IPS DF 6.9 (cell line): ENCODE measurements at regions not wholly inside any gene's neighbourhood (a gene's known extent, or its start where the extent isn't known, plus 50 kb on each side); places are given as distances from the start of the nearest gene placed in this dataset.

Source experiments
- DNase-seq: peaks from one replicate; pipeline ENCODE4 v3.0.0-alpha.2; 2013; ENCODE audit warnings: low read depth, low spot score
- H3K27ac ChIP-seq: one replicate; pipeline ENCODE4 v1.5.1; 2013; ENCODE audit warnings: low read length, control low read depth
- H3K27me3 ChIP-seq: 2 replicates; pipeline ENCODE4 v1.6.1; 2013; ENCODE audit warnings: mild to moderate bottlenecking, low read length; ENCODE audit not compliant: control insufficient read depth, insufficient read depth
- H3K36me3 ChIP-seq: 2 replicates; pipeline ENCODE4 v1.6.1; 2013; ENCODE audit warnings: low read length; ENCODE audit not compliant: control insufficient read depth, insufficient read depth
- H3K4me1 ChIP-seq: 2 replicates; pipeline ENCODE4 v1.6.1; 2013; ENCODE audit warnings: low read length; ENCODE audit not compliant: control insufficient read depth, insufficient read depth
- H3K4me3 ChIP-seq: 2 replicates; pipeline ENCODE4 v1.5.1; 2013; ENCODE audit warnings: mild to moderate bottlenecking, low read length
- H3K9me3 ChIP-seq: 2 replicates; pipeline ENCODE4 v1.6.1; 2013; ENCODE audit warnings: low read length, inconsistent platforms; ENCODE audit not compliant: control insufficient read depth, insufficient read depth
- WGBS: extraction: QIAGEN DNeasy Blood & Tissue Kit; methylation state at CpG from one replicate; pipeline ENCODE4 v1.1.7; 2013; ENCODE audit warnings: mixed read lengths, missing lambda C conversion rate; ENCODE audit not compliant: insufficient read length, insufficient coverage; 5-methylcytosine and 5-hydroxymethylcytosine counted together

DNA sequence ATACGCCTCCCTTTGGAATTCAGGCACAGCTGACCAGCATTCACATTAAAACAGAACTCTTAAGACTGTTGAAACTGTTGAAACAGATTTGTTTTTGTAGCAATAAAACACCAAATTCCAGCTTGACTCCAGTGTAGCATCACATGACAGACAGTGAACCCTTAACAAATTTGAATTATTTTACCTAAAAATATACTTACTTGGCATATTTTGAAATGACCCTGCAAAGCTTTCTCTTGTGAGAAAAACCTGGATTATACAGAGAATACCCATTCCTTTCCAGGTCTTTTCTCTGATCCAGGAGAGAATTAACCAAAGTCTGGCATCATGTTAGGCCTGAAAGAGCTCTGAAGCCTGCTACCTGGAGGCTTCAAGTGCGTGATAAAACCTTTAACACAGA, 410.3 kb downstream of the FOXG1 start:
- WGBS: no CpG with 5 or more reads among the region's 2 CpGs
- no peaks in the 10 kb centered on the region for H3K27me3 ChIP-seq
- H3K27ac ChIP-seq: no peak overlapping the region
- H3K9me3 ChIP-seq: no peaks in the 10 kb centered on the region
- DNase-seq: no peak
- no peaks in the 10 kb centered on the region for H3K4me1 ChIP-seq
- no peak overlapping the region for H3K4me3 ChIP-seq
- H3K36me3 ChIP-seq: no peaks in the 10 kb centered on the region

DNA sequence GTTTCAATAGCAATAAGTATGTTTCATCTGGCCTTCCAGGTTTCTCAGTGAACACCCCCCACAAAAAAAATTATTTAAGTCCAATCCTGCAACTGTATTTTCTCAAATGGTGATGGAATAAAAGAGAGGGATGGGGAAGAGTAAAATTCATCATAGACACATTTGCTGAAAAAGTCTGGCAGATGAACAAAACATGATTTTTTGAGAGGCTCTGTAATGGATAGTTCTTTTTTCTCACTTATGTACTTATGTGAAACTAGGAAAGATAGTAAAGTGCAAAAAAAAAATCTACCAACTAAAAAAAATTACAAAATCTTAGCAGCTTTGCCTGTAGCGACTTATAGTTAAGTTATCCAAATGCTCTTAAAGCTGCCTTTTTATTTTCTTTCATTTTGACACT, 412.4 kb downstream of the FOXG1 start:
- H3K4me3 ChIP-seq: no peak overlapping the region
- no peaks in the 10 kb centered on the region for H3K27me3 ChIP-seq
- no CpG with 5 or more reads among the region's 1 CpG for WGBS
- H3K9me3 ChIP-seq: no peaks in the 10 kb centered on the region
- H3K36me3 ChIP-seq: no peaks in the 10 kb centered on the region
- no peak overlapping the region for H3K27ac ChIP-seq
- no peaks in the 10 kb centered on the region for H3K4me1 ChIP-seq
- DNase-seq: no peak

DNA sequence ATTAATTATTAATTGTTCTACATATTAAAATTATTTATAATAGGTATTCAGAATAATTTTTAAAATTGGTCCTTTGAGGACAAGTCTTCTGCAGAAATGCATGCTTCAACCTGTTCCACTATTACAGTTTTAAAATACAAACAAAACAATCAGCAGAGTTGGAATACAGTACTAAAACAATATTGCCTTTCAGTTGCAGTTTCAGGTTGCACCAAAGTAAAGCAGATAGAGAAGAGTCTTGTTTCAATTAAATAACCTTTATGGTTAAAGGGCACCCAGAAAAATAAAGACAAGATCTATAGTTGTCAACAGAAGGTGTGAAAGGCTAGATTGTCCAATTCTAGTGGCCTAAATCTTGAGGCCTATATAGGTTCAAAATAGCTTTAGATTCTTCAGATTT, 424.5 kb downstream of the FOXG1 start:
- no peak for DNase-seq
- H3K36me3 ChIP-seq: no peaks in the 10 kb centered on the region
- H3K4me1 ChIP-seq: no peaks in the 10 kb centered on the region
- H3K9me3 ChIP-seq: no peaks in the 10 kb centered on the region
- no peak overlapping the region for H3K4me3 ChIP-seq
- H3K27ac ChIP-seq: no peak overlapping the region
- no peaks in the 10 kb centered on the region for H3K27me3 ChIP-seq

DNA sequence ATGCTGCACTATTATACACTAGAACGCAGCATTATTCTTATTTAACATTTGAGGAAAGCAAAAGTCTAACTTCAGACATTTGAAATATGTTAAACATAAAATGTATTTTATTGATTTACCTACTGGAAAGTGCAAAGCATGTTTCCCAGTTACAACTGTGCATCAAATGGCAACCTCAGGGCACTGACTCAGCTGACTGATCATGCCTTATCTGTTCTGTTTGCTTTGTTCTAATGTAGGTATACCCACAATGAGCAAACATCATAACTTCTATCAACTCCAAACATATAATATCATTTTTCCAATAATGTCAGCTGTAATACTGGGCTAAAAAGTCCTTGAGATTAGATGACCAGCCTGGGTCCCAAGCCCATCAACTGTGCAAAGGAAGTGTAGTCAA, 431.0 kb downstream of the FOXG1 start:
- 80% methylated on average over 1 of the region's 1 CpG for WGBS
- Histone ChIP-seq H3K36me3 (no peaks in the 10 kb centered on the region), H3K27me3 (no peaks in the 10 kb centered on the region), H3K9me3 (no peaks in the 10 kb centered on the region), H3K4me3 (no peak overlapping the region), H3K27ac (no peak overlapping the region), H3K4me1 (no peaks in the 10 kb centered on the region)
- DNase-seq: no peak

DNA sequence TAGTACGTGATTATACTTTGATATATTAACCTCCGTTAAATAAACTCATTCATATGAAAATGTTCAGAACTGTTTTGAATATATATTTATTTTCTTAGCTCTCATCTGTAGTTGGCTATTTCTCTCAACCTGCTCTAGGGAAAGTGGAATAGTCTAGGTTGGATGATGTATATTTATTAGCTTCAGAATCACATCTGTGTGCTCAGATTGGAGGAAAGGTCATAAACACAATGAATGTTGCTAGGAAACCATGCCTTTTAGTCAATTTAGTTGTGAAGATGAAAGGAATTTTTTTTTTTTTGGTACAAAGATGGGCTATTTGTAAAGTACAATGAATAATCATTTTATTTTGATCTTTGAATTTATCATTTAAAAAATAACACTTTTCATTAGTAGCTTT, 439.1 kb downstream of the FOXG1 start:
- H3K36me3 ChIP-seq: no peaks in the 10 kb centered on the region
- WGBS: no CpG with 5 or more reads among the region's 2 CpGs
- H3K27ac ChIP-seq: no peak overlapping the region
- H3K4me3 ChIP-seq: no peak overlapping the region
- DNase-seq: no peak
- no peaks in the 10 kb centered on the region for H3K4me1 ChIP-seq
- H3K9me3 ChIP-seq: no peaks in the 10 kb centered on the region
- H3K27me3 ChIP-seq: no peaks in the 10 kb centered on the region

DNA sequence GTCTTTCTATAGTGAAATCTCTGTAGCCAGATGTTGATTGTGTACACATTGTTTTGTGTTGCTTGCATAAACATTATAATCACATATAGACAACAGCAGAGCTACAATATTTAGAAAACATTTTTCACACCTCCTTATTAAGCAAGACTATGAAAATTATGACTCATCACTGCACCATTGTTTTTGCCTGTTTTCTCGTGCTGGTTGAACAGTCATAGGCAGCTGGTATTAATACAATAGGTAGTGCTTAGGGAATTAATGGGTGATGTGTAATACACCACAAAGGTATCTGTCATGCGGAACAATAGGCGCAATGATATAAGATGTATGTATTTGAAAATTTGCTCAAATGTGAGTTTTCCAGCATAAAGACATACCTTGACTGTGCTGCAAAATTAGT, 449.3 kb downstream of the FOXG1 start:
- no peaks in the 10 kb centered on the region for H3K27me3 ChIP-seq
- no peak overlapping the region for H3K27ac ChIP-seq
- H3K4me1 ChIP-seq: no peaks in the 10 kb centered on the region
- no peak for DNase-seq
- H3K4me3 ChIP-seq: no peak overlapping the region
- no peaks in the 10 kb centered on the region for H3K9me3 ChIP-seq
- WGBS: no CpG with 5 or more reads among the region's 3 CpGs
- no peaks in the 10 kb centered on the region for H3K36me3 ChIP-seq

DNA sequence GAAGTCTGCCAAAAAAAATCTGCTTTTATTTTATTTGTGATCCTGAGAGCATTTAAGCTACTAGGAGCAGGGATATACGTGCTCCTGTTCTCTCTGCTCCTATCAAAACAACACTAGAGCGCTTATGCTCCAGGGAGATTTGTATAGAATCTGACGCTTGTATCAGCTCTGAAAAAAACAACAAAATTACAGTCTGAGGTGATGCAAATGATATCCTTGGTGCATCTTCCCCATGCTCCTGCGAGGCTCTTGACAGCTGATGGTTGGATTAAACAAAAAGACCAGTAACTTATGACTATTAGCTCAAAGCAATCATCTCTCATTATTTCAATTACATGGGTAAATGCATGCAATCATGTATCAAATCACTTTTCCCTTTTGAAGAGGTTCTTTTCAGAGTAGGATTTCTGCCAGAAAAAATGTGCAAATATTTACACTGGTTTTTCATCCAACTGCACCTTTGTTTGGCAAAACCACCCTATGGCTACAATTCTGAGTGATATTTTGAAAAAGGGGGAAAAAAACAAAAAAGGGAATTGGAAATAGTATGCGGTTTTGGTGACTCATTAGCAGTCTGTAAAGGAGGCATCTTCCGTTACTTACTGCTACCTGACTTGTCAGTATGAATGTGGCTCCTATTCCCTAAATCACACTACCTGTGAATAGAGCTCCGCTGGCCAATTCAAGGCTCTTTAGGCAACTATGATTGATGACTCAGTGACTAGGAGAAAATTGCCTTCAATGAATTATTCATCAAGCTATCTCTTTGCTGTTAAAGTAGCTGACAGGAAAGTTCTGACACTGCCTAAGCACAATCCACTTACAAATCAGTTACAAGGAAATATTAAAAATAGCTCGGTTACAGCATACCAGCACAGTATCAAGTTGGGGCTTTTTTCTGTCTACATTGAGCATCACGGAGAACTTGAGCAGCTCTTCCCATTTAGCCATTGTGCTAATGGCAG, 450.0 kb downstream of the FOXG1 start:
- Histone ChIP-seq H3K9me3 (no peaks in the 10 kb centered on the region), H3K27me3 (no peaks in the 10 kb centered on the region), H3K4me1 (no peaks in the 10 kb centered on the region), H3K36me3 (no peaks in the 10 kb centered on the region), H3K4me3 (no peak overlapping the region), H3K27ac (no peak overlapping the region)
- no CpG with 5 or more reads among the region's 9 CpGs for WGBS
- DNase-seq: no peak

DNA sequence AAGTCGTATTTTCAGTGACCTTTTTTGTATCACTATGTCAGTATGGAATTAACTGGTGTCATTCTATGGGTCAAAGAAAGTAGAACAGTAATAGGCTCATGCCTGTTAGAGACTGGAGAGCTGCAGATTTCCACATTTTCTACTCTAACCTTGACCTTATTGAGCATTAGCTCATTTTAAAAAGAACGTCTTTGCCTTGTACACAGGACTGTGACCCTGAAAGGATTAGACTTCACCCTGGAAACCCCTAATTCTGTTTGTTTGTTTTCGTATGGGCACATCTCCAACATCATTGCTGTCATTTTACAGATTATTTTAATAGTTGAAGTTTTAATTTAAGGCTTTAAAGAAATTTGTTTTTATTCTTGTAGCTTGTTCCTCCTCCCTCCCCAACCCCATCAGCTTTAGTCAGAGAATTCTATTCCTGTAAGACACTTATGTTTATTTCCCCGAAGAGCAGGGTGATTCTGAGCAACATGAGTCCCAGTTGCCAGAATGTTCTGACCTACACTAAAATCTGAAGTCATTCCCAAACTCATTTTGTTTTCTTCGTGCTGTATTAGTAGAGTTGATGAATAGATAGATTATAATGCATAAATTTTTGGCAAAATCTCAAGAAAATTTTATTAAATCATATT, 451.3 kb downstream of the FOXG1 start:
- Histone ChIP-seq H3K4me3 (no peak overlapping the region), H3K4me1 (no peaks in the 10 kb centered on the region), H3K27ac (no peak overlapping the region), H3K9me3 (no peaks in the 10 kb centered on the region), H3K36me3 (no peaks in the 10 kb centered on the region), H3K27me3 (no peaks in the 10 kb centered on the region)
- no peak for DNase-seq
- no CpG with 5 or more reads among the region's 5 CpGs for WGBS

DNA sequence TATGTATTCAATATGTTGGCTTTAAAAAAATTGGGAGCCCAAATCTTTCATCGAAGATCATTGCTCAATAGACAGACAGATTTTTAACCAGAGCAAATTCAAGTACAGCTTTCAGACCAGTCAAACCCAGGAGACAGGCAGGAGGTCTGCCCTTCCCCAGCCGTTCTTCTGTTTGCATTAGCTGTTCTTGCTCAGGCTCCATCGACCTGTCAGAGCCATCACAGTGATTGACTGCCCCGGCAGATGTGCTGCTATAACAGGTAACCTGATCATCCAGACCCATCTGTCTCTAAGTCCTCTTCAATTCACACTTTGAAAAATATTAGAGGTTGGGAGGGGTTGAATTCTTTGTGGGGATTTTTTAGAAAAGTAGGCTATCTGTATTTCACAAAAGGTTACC, 453.5 kb downstream of the FOXG1 start:
- no peak overlapping the region for H3K27ac ChIP-seq
- WGBS: no CpG with 5 or more reads among the region's 4 CpGs
- no peak for DNase-seq

DNA sequence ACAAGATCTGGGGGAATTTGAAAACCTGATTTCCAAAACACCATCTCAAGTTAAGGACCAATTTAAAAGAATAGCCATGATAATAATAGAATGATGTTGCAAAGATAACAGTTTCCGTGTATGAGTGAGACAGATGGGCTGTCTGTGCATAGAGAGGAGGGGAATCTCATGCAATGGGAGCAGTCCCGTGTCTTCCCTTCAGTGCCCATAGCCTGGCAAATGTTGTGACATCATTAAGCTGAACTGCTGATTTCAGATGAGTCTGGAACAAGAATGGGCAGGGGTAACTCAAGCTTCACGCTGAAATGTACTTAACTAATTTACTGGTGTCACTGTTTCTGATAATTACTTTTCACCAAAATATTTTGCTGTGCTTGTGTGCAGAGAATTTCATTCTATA, 454.0 kb downstream of the FOXG1 start:
- no peaks in the 10 kb centered on the region for H3K36me3 ChIP-seq
- H3K27me3 ChIP-seq: no peaks in the 10 kb centered on the region
- WGBS: no CpG with 5 or more reads among the region's 3 CpGs
- no peak overlapping the region for H3K27ac ChIP-seq
- no peak for DNase-seq
- no peak overlapping the region for H3K4me3 ChIP-seq
- H3K4me1 ChIP-seq: no peaks in the 10 kb centered on the region
- H3K9me3 ChIP-seq: no peaks in the 10 kb centered on the region

More for the DNA sequence above, 453.5 kb downstream of the FOXG1 start:
- Histone ChIP-seq H3K27me3 (no peaks in the 10 kb centered on the region), H3K9me3 (no peaks in the 10 kb centered on the region), H3K4me3 (no peak overlapping the region), H3K36me3 (no peaks in the 10 kb centered on the region), H3K4me1 (no peaks in the 10 kb centered on the region)

DNA sequence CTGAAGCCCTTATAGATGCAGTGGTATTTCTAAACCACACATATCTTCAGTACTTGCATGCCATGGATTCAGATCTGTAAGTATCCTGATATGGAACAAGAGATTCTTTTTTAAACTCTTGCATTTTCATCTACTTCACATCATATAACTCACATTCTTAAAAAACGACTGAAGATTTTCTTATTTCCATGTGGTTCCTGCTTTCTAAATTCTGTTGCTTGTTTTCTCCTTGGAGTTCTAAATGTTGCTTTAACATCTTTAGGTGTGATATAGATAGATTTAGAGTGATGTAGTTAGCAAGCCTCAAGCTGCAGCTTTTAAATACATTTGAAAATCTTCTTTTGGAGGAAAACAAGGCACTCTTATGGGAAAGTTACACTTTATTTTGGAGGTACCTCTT, 455.4 kb downstream of the FOXG1 start:
- no peak for DNase-seq
- H3K27ac ChIP-seq: no peak overlapping the region
- 100% methylated on average over 1 of the region's 1 CpG for WGBS
- no peaks in the 10 kb centered on the region for H3K36me3 ChIP-seq
- no peaks in the 10 kb centered on the region for H3K4me1 ChIP-seq
- no peaks in the 10 kb centered on the region for H3K27me3 ChIP-seq
- no peaks in the 10 kb centered on the region for H3K9me3 ChIP-seq
- H3K4me3 ChIP-seq: no peak overlapping the region
